Stimulated activated CD8-positive, alpha-beta memory T cell treated with anti-CD3 and anti-CD28 coated beads, Interleukin-15, amount 100 ng/mL, for 48 hours (primary cell): ENCODE measurements at regions not wholly inside any gene's neighbourhood (a gene's known extent, or its start where the extent isn't known, plus 50 kb on each side); places are given as distances from the start of the nearest gene placed in this dataset.

Experiments used
- DNase-seq, 2 donors: peaks; one replicate each; pipeline ENCODE4 v3.0.0-alpha.2; 2020; ENCODE audit warnings: low read depth in 2 of 2

DNA sequence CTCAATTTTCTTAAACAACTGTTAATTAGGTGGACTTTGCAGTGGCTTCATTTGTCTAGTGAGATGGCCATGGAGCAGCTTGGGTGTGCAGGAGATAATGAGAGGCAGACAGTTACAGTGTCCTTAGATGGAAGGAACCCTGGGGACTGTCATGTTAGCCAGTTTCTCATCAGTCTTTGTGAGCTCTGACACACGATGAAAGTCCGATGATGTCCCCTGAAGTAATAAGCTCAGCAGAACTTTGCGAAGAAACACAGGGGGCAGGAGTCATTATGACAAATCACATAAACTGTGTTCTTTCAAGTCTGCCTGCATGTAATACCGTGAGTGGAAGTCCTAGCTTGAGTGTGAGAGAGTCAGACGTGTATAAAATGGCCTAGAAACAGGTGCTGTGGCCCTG is 201.8 kb downstream of the DRD1 start:
- no peak for DNase-seq

DNA sequence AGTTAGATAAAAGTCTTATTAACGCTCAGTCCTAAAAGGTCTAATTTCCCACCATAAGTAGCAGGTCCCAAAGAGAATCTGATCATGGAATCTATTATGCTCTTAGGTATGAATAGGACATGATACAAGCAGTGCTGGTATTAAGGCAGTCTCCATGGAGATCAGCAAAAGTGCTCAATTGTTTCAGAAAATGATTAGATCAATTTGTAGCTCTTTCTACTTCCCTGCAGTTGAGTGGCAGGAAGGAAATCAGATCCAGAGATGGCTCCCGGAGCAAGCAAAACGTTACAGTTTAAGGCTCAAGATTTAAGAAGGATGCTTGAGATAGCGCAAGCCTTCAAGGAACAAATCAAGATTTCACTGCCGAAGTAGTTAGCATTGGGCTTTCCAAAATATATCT is 205.7 kb downstream of the DRD1 start:
- no peak for DNase-seq

DNA sequence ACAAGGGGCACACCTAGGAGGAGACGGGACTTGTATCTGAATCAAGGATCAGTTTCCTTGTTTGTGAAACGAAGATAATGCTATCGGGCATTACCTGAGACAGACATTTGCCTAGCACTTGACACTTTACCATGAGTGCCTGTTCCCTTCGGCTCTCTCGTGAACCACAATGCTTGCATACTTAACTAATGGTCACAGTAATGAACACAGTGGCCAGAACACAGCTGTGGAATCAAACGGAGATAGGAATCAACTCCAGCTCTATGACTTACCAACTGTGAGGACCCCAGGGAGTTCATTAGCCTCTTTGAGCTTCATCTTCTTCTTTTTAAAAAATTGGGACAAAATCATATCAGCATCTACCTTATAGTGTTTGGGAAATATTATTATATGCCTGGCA is 207.8 kb downstream of the DRD1 start:
- DNase-seq: no peak

DNA sequence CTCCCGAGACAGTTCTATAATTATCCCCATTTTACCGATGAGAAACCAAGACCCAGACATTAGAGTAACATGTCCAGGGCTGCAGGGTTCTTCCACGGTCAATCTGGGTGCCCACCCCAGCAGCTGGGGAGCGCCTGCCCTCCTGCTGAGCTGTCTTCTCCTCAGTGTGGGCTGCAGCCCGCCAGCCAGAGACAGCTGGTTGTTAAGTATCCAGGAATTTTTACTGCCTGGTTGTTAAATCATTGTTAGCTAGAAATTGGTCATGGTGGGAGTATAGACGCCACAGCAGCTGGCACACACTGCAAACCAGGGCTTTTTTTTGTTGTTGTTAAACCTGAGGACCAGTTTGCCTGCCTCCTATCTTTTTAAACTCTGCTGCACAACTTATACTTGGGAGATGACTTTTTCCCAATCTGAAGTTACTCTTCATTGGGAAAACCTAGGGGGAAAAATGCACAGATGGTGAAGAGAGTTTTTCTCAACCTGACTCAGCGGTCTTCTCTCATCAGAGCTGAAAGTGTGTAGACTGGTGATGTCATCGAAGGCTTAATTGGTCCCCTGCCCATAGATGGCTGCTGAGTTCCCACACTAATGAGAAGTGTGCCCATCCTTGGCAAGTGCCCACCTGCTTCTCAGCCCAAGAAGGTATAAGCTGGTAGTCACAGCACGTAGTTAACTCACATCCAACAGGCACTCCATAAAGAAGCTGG is 208.6 kb downstream of the DRD1 start:
- DNase-seq: no peak

DNA sequence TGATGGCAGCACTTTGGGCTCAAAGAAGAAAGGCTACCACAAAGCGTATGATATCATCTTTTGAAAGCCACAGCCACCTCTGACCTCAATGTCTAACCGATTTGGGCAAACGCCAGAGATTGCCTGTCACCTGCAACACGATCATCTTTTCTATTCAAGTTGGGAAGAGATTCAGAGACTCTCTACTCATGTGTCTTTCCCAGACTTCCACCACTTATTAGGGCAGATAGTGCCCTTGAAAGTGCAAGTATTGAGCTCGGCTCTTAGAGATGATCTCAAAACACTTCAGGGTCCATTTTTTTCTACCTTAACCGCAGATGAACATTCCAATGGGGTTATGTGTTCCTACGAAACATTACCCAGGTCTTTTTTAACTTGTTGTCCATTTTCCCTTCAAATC is 213.7 kb downstream of the DRD1 start:
- no peak for DNase-seq

DNA sequence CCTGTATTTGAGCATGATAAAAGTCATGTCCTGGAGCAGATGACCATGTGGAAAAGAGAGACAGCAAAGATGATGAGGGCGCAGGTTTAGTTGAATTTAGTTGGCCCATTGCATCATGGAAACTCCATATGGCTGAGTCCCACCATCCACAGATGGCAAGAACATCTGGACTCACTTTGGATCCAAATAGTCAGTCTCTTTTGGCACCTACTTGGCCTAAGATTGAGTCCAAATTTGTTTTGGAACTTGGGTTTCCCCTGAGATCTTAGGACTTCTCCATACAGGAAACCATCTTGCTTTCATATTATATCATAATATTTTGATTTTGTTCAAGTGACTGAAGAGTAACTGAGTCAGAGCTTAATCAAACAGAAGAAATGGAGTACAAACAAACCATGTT is 217.5 kb downstream of the DRD1 start:
- no peak for DNase-seq

DNA sequence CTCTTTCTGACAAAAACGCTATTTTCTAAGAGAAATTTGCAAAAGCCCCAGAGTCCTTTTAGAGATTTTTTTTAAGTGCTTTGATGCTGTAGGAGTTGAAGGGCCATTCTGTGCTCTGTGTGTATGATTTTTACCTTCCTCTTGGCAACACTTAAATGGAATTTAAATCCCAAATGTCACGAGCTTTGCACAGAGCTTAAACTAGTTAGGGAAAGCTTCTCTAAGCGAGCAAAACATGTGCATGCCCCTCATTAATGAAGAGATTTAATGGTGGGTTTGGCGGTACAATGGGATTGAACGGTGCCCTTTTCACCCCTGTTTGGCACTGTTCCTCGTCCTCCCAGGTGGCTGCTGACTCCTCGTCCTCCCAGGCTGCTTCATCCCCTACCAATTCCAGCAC is 220.7 kb downstream of the DRD1 start:
- no peak for DNase-seq

DNA sequence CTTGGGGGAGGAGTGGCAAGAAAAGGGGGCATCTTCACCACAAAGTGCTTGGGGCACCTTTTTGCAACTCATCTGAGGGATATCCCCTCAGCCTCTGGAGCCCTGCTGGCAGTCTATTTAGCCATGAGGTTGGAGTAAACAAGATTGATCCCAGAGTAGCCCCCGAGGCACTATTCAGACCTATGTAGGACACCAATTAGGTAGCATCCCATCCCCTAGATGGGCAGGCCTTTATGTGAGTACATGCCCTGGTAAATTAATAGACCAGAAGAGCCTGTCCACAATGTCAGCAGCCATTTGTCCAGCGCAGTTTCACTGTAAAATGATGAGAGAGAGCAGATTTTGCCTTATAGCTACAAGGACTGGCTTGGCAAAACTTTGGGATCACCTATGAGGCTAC is 221.4 kb downstream of the DRD1 start:
- no peak for DNase-seq

DNA sequence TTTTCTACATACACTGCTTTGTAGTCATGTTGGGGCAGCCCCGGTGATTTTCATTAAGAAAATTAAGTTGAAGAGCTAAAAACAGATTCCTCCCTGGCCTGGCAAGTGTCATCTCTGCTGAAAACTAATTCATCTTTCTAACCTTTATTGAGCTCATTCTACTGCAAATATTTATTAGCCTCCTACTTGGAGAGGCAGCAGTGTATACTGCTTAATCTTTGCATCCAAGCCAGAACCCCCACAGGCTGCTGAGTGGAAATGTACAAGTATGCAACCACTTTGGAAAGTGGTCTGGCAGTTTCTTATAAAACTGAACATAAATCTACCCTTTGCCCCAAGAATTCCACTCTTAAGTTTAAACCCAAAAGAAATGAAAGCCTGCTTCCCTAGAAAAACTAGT is 223.4 kb downstream of the DRD1 start:
- DNase-seq: no peak

DNA sequence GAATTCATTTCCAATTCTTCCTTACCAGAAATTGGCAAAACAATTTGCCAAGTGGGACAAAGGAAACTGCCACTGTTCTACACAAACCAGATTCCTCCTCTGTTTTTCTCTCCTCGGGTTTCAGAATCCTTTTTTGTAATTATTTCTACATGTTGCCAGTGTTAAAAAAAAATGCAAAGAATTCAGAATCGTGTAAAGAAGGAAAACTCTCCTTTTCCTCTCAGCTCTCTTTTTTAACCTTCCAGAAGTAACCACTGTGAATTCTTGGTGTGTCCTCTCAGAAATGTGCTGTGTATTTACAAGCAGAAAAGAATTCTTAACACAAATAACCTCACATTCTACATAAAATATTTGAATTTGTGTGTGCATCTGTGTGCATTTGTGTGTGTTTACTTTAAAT is 224.6 kb downstream of the DRD1 start:
- DNase-seq: no peak

DNA sequence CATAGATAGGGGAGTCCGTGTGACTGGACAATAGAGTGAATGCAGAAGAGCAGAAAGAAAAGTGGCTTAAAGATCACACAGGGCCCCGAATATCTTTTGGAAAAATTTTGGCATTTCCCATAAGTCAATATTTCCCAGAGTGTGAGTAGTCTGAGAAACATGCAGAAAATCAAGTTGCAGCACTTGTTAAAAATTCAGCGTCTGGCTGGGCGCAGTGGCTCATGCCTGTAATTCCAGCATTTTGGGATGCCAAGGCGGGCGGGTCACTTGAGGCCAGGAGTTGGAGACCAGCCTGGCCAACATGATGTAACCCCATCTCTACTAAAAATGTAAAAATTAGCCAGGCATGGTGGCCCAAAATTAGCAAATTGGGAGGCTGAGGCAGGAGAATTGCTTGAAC is 227.0 kb downstream of the DRD1 start:
- no peak for DNase-seq

DNA sequence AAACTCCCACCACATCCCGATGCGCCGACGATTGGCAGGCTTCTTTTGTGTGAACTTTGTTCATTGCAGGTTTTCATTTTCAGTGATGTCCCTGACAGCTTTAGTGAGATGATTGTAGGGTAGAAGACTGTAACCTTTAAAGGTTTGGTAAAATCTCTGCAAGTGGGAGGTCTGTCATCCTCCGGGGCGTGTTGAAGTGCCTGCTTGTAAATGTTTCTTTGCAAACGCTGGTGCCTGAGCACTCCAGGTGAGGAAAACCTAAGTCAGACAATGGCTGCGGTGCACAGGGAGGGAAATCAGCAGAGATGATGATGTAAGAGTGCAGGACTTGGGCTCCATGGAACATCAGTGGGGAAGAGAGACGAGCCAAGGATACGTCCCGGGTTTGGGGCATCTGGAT is 228.1 kb downstream of the DRD1 start:
- DNase-seq: no peak

DNA sequence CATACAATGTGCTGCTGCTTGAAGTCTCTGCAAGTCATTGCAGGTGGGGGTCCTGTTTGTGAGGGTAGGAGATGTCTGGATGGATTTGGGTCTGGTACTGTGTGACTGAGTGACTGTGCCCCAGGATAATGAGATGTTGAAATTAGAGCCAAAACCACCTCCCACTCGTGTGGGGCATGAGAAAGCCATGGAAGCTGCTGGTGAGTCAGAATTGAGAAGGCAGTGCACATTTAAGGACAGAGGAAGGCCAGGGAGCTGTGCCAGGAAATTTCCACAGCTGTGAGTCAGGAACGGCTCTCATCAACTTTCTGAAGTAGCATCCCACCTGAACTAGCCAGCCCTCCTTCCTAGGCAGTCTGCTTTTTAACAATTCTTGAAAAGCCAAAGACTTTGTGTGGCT is 229.8 kb downstream of the DRD1 start:
- no peak for DNase-seq

DNA sequence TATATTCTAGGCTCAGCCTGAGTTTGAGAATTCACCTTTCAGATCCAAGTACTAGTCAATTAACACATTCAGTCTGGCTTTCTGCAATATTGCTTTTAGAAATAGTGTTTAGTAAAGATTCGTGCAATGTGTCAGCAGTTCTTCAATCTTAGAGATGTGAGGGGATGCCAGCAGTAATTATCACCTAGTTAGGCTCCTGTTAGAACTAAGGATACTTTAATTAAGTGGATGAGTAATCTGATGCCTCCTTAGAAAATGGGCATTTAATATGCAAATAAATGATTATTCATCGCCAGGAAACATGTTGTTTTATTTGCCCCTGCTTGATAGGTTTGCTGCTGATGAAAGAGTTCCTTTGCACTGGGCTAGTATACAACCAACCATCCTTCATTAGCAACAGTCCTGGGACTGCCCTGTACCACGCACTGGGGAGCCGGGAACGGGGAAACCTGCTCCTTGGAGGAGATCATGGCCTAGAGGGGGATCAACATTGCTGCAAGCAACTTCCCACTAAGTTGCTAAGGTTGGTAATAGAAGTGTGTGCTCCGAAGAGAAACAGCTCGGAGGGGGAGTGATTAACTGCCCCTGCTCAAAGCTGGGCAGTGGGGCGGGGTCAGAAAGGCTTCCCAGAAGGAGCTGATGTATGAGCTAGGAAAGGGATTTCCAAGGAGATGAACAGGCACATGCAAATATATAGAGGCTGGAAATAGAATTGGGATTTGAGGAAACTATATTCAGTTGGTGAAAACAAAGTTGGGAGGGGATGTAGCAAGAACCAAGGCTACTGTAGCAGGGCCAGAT is 231.8 kb downstream of the DRD1 start:
- no peak for DNase-seq

DNA sequence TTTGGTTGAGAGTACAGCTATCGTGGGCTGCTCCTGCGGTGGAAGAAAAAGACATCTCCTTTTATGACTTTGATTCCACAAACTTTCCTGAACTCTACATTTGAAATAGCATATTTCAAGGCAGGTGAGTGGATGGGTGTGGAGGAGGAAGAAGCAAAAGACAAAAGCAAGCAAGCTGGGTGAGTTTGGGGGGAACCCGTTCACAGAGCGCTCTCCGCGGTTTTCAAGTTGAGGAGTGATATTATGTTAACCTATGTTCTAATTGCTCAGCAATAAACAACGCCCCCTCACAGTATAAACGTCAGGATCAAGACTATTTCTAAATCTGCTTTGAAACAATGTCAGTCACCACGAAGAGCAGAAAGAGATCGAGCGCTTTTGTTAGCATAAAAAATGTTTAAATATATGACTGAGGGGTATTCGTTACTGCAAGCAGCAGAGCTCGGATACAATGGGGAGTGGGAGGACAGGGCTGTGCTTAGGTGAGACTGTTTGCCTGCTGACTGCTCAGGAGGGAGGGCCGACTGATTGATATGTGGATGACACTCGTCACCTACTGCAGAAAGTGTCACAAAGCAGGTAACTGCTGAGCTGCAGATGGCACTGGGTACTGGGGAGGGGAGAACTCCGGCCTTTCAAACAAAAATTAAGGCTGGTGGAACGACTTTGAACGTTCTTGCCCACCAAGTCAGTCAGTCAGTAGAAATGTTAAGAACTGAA is 236.5 kb downstream of the DRD1 start:
- no peak for DNase-seq

DNA sequence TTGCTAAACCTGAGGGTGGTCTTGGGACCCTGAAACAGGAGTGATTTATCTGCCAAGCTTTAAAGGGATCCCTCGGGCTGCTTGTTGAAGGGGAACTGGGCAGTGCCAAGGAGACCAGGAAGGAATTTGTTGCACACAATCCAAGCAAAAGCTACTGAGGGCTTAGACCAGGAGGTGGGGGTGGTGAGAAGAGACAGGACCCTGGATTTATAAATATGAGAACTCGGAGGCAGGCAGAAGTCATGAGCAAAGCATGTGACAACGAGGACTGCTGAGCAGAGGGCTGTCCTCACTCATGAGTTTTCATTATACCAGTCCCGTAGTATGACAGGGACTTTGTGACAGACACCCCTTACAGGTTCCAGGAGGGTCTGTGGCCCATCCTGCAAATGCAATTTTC is 237.3 kb downstream of the DRD1 start:
- DNase-seq: no peak

DNA sequence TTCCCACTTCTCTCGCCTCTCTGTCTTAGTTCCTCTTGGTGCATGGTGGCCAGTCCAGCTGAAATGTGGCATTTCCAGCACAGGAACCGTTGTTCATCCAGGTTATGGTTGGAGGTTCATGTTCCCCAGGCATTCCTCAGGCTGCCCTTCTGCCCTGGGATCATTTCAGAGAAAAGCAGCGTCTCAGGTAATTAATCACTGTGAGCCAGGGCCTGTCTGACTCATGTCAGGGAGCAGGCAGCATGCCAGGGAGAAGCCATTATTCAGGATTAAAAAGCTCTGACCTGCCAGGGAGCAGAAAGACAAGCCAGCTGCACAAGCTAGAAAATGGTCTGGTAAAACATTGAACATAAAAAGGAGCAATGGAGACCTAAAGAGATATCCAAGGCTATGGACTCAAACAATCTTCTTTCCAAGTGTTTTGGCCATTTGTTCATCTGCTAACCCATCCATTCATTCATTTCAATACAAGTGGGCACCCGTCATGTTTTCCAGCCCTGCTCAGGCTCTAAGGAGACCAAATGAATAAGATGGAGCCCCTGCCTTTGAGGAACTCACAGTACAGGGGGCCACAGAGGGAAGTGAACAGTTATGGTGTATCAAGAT is 241.4 kb downstream of the DRD1 start:
- no peak for DNase-seq

DNA sequence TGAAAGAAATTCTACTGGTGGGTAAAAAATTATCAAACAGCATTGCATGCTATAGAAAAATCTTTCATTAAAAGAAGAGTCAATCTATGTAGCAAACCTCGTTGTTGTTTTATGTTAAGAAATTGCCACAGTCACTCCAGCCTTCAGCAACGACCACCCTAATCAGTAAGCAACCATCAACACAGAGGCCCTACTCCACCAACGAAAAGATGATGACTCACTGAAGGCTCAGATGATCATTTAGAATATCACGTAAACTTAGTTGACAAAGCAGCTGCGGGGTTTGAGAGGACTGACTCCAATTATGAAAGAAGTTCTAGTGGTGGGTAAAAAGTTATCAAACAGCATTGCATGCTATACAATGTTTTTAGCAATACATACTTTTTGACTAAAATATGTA is 242.6 kb downstream of the DRD1 start:
- no peak for DNase-seq

DNA sequence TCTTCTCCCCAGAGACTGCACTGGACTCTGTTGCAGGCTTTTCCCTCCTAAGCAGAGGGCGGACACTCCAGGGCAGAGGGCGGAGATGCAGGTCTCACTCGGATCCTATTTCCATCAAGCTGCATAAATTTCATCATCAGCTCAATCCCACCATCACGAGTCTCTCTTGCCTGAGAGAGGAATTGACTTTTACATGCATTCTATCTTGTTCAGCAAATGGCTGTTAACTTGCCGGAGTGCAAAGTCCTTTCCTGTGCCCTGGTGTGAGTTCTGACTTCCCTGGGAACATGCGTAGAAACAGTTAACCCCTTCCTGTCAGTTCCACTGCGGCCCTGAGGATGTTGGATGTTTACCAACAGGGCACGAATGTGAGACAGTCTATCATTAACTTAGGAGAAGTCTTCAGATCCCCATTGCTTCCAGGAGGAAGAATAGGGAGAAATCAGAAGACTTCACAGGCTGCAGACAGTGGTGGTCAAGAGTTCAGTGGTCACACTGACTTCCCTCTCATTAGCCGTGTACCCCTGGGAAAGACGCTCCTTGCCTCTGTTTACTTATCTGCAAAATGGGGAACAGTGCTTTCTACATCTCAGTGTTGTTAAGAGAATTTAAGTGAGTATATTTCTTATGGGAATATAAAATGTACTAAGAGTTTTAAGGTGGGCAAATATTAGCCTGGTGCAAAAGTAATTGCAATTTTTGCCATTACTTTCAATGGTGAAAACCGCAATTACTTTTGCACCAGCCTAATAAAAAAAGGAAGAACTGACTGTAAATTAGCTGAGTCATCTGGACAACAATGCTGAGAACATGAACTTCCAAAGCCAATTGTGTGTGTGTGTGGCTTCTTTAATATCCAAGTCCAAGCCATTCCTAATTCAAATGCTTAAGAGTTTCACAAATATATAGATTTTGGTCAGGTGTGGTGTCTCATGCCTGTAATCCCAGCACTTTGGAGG is 248.0 kb downstream of the DRD1 start:
- DNase-seq: no peak

DNA sequence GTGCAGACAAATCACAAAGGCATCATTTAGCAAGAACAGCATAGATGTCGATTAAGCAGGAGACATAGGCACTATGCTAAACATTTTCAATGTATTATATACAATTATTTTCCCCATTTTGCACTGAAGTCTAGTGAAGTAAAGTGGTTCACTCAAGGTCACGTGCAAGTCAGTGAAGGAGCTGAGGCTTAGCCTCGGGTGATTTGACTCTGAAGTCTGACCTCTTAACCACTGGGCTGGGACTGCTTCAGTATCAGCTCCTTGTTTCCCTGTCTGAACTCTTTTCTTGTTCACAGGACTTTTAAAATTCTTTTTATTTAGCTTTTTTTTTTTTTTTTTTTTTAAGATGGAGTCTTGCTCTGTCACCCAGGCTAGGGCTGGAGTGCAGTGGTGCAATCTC is 262.7 kb downstream of the DRD1 start:
- no peak for DNase-seq

DNA sequence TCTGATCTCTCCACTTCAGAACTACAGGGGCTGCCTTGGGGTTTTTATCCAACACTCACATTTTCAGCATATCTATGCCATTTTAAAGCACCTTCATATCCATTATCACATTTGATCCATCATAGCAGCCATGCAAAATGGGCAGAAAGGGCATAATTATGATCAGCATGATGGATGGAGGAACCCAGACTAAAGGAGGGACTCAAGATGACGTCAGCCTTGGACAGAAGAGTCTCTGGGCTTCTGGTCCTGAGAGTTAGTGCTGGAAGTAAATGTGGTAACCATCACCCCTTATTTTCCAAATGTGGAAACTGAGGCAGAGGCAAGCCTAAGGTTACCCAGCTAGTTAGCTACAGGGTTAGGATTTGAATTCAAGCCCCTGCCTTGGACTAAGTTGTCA is 273.1 kb downstream of the DRD1 start:
- no peak for DNase-seq
